ENCODE measurements at regions not wholly inside any gene's neighbourhood (a gene's known extent, or its start where the extent isn't known, plus 50 kb on each side); places are given as distances from the start of the nearest gene placed in this dataset.

- Mint-ChIP-seq H3K27ac (no peak overlapping the region), H3K4me1 (ENCODE audit: low read depth) (peaks cover 9% of the 10 kb centered on the region)
Observed at GRCh38 chr2:190809876-190810525, 70.6 kb upstream of the GLS start.

GRCh38 chr2:190810981-190811587 lies 69.5 kb upstream of the GLS start:
- TF ChIP-seq CTCF (IDR thresholded peaks at IDR 0.05; ENCODE audit: unreplicated experiment) = no peak
- no peak overlapping the region for H3K4me3 Mint-ChIP-seq (ENCODE audit: low read depth)
- H3K9me3 Mint-ChIP-seq (ENCODE audit: low read depth) = no peaks in the 10 kb centered on the region
- peaks cover 9% of the 10 kb centered on the region for H3K4me1 Mint-ChIP-seq (ENCODE audit: low read depth)
- DNase-seq (ENCODE audit: low spot score, unreplicated experiment) = no peak
- peaks cover 4% of the 10 kb centered on the region for H3K27me3 Mint-ChIP-seq
- H3K36me3 Mint-ChIP-seq (ENCODE audit: insufficient read depth) = no peaks in the 10 kb centered on the region
- H3K27ac Mint-ChIP-seq = no peak overlapping the region

More at GRCh38 chr2:190809876-190810525, 70.6 kb upstream of the GLS start:
- no peak for DNase-seq (ENCODE audit: low spot score, unreplicated experiment)
- Mint-ChIP-seq H3K9me3 (ENCODE audit: low read depth) (no peaks in the 10 kb centered on the region), H3K27me3 (peaks cover 4% of the 10 kb centered on the region), H3K4me3 (ENCODE audit: low read depth) (no peak overlapping the region), H3K36me3 (ENCODE audit: insufficient read depth) (no peaks in the 10 kb centered on the region)
- TF ChIP-seq CTCF (IDR thresholded peaks at IDR 0.05; ENCODE audit: unreplicated experiment) = no peak

- DNase-seq (ENCODE audit: low spot score, unreplicated experiment) = no peak
- no peak for TF ChIP-seq CTCF (IDR thresholded peaks at IDR 0.05; ENCODE audit: unreplicated experiment)
- no peak overlapping the region for H3K4me3 Mint-ChIP-seq (ENCODE audit: low read depth)
- H3K27me3 Mint-ChIP-seq = peaks cover 4% of the 10 kb centered on the region
- H3K27ac Mint-ChIP-seq = no peak overlapping the region
- no peaks in the 10 kb centered on the region for H3K36me3 Mint-ChIP-seq (ENCODE audit: insufficient read depth)
- H3K9me3 Mint-ChIP-seq (ENCODE audit: low read depth) = peaks cover 5% of the 10 kb centered on the region
- peaks cover 7% of the 10 kb centered on the region for H3K4me1 Mint-ChIP-seq (ENCODE audit: low read depth)
Observed at GRCh38 chr2:190811811-190812210, 68.8 kb upstream of the GLS start.

GRCh38 chr2:190812506-190813294 lies 67.9 kb upstream of the GLS start:
- Mint-ChIP-seq H3K27me3 (peaks cover 4% of the 10 kb centered on the region), H3K4me1 (ENCODE audit: low read depth) (peaks cover 7% of the 10 kb centered on the region), H3K4me3 (ENCODE audit: low read depth) (no peak overlapping the region), H3K36me3 (ENCODE audit: insufficient read depth) (no peaks in the 10 kb centered on the region), H3K9me3 (ENCODE audit: low read depth) (peaks cover 9% of the 10 kb centered on the region), H3K27ac (no peak overlapping the region)
- no peak for TF ChIP-seq CTCF (IDR thresholded peaks at IDR 0.05; ENCODE audit: unreplicated experiment)
- DNase-seq (ENCODE audit: low spot score, unreplicated experiment) = no peak

- no peak overlapping the region for H3K27ac Mint-ChIP-seq
- no peak overlapping the region for H3K4me3 Mint-ChIP-seq (ENCODE audit: low read depth)
- TF ChIP-seq CTCF (IDR thresholded peaks at IDR 0.05; ENCODE audit: unreplicated experiment) = no peak
Observed at GRCh38 chr2:190815226-190815625, 65.4 kb upstream of the GLS start.

More at GRCh38 chr2:190815226-190815625, 65.4 kb upstream of the GLS start:
- Mint-ChIP-seq H3K27me3 (peaks cover 4% of the 10 kb centered on the region), H3K36me3 (ENCODE audit: insufficient read depth) (no peaks in the 10 kb centered on the region), H3K9me3 (ENCODE audit: low read depth) (peaks cover 9% of the 10 kb centered on the region), H3K4me1 (ENCODE audit: low read depth) (peaks cover 1% of the 10 kb centered on the region)
- DNase-seq (ENCODE audit: low spot score, unreplicated experiment) = no peak

Measured in progenitor cell of endocrine pancreas (in vitro differentiated cells).